ENCODE measurements at regions not wholly inside any gene's neighbourhood (a gene's known extent, or its start where the extent isn't known, plus 50 kb on each side); places are given as distances from the start of the nearest gene placed in this dataset.

GRCh38 chr9:88818495-88819201 is 172.6 kb upstream of the S1PR3 start:
- TF ChIP-seq POLR2AphosphoS5 (IDR thresholded peaks at IDR 0.05) = no peak
- TF ChIP-seq, protein P1, sequence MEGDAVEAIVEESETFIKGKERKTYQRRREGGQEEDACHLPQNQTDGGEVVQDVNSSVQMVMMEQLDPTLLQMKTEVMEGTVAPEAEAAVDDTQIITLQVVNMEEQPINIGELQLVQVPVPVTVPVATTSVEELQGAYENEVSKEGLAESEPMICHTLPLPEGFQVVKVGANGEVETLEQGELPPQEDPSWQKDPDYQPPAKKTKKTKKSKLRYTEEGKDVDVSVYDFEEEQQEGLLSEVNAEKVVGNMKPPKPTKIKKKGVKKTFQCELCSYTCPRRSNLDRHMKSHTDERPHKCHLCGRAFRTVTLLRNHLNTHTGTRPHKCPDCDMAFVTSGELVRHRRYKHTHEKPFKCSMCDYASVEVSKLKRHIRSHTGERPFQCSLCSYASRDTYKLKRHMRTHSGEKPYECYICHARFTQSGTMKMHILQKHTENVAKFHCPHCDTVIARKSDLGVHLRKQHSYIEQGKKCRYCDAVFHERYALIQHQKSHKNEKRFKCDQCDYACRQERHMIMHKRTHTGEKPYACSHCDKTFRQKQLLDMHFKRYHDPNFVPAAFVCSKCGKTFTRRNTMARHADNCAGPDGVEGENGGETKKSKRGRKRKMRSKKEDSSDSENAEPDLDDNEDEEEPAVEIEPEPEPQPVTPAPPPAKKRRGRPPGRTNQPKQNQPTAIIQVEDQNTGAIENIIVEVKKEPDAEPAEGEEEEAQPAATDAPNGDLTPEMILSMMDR (IDR thresholded peaks at IDR 0.05) = no peak

Data from transverse colon (tissue), 4 donors.